ENCODE measurements at regions not wholly inside any gene's neighbourhood (a gene's known extent, or its start where the extent isn't known, plus 50 kb on each side); places are given as distances from the start of the nearest gene placed in this dataset.
"Not testable (repeated sequence)": the region's sequence is repeated elsewhere in the genome, so short reads cannot be mapped to it uniquely, and the experiment has no call there.

GRCh38 chr4:38430841-38431240 is 233.2 kb upstream of the KLF3 start:
- no peak for DNase-seq

DNA sequence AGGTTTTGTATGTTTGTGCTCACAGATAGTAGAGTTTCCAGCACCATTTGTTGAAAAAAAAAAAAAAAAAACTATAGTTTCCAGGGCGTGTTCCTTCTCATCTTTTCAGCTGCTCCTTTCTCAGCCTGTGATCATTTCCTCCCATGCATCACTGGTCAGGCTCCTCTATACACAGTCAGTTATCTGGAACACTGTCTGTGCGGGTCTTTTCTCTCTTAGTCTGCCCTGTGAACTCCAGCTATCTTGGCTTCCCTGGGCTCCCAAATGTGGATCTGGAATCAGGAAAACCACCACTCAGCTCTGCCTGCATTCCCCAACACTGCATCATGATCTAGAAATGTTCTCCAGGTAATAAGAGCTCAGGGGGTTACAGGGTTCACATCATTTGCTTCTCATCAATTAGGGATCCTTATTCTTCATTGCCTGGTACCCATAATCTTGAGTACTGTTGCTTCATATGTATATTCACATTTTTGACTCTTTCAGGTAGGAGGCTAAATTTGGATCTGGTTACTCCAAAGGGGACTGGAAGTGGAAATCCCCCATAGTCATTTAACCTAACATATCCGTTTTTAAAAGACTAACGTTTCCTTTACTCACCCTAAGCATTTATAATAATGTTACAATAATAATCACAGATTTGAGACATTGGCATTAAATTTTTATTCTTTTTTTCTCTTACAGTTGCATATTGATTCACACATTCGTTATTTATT is 221.8 kb upstream of the KLF3 start:
- DNase-seq, result no peak

- no peak for DNase-seq
Observed at GRCh38 chr4:38449506-38450174, 214.4 kb upstream of the KLF3 start.

DNA sequence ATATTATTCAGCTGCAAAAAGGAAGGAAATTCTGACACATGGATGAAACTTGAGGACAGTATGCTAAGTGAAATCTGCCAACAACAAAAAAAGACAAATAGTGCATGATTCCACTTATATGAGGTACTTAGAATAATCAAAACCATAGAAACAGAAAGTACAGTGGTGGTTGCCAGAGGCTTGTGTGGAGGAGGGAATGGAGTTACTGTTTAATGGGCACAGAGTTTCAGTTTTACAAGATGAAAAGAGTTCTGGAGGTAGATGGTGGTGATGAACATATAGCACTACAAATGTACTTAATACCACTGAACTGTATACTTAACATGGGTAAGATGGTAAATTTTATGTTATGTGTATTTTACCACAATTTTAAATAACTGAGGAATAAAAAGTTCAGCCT is 212.0 kb upstream of the KLF3 start:
- no peak for DNase-seq

- no peak for DNase-seq
Observed at GRCh38 chr4:38452542-38452941, 211.5 kb upstream of the KLF3 start.

DNA sequence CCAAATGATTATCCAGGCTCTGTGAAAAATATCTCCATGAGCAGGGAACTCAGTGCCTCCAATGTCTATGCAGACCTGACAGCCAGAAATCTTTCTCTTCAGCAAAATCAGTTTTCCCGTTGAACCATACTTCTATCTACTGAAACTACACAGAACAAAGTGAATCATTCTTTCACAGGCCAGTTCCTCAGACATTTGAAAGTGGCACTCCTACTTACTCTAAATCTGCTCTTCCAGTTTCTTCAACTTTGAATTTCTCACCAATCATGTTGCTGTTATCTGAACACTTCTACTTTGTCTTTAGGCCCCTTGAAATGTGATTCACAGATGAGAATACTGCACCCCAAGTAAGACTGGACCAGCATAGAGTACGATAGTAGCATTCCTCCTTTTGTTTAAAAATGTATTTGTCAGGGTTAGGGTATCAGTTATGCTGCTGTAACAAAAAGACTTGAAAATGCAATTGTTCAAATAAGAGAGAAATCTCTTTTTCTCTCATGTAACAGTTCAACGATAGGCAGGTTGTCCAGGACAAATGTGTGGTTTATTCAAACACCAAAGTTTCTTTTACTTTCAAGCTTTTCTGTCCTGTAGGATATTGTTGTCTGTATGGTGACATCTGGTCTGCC is 210.6 kb upstream of the KLF3 start:
- DNase-seq, result no peak

- DNase-seq, result no peak
Observed at GRCh38 chr4:38454284-38454683, 209.7 kb upstream of the KLF3 start.

DNA sequence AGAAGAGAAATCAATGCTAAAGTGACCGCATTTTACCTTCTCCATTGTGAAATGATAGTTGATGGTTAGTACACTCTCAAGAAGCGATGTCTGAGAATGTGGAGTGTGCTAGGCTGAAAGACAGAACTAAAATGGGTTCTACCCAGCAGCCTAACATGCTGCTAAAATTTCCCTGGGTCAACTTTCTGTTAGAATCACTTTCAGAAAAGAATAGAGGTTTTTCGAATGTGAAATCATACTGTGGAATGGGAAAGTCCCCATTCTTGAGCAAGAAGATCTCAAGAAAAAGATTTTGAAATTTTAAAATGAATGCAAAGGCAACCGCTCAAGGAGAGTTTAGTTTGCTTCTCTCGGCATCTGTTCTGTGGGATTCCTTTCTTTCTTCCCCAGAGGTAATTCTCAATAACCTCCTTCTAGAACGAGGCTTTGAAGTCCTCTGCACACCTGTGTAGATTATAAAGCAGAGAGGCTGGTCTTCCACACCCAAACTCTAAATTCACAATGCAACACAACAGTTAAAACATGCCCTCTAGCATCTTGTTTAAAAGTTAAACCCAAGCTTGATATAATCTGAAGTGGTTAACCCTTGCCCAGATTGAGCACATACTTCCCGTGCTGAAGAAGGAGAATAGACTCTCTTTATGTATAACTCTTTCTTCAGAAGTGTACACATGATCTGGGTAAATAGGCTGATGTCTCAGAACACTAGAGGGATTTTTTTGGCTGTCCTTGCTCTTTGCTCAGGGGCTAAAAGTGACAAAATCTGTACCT is 208.7 kb upstream of the KLF3 start:
- DNase-seq, result no peak

GRCh38 chr4:38456096-38456495 is 207.9 kb upstream of the KLF3 start:
- no peak for DNase-seq

- no peak for DNase-seq
Observed at GRCh38 chr4:38461342-38461741, 202.7 kb upstream of the KLF3 start.

GRCh38 chr4:38462367-38463055 is 201.5 kb upstream of the KLF3 start:
- DNase-seq, result no peak

DNA sequence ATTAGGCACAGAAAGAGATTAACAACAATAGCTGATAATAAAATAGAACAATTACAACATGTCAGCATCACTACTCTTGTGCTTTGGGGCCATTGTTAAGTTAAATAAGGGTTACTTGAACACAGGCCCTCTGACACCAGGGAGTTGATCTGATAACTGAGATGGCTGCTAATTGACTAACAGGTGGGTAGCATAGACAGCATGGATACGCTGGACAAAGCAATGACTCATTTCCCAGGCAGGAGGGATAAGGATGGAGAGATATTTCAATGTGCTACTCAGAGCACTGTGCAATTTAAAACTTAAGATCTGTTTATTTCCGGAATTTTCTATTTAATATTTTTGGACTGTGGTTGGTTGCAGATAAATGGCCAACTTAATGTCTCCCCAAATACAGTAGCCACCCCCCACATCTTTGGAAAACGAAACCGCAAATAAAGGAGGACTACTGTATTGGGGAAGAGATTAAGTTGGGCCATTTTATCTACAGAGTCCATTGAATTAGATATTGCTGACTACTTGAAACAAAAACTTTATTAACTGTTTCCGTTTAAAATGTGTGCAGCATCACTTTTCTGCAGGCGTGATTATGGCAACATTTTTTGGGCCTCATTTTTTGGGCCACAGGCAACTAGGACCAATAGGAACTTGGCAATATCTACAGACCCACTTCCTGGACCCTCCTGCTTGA is 200.6 kb upstream of the KLF3 start:
- no peak for DNase-seq

DNA sequence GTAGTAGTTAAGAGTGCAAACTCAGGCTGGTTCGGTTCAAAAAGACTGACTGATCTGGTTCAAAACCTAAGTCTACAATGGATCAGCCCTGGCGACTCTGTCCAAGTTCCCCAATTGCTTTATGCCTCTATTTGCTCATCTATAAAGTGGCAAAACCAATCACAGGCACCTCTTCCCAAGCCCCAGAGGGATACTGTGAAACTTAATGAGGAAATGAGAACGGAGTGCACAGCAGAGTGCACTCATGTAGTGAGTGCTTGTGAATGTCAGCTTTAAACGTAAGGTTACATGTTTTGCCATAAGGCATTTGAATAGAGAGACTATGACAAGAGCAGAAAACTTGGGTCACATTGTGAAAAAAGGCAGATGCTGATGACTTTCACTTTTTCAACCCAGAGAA is 199.7 kb upstream of the KLF3 start:
- no peak for DNase-seq

DNA sequence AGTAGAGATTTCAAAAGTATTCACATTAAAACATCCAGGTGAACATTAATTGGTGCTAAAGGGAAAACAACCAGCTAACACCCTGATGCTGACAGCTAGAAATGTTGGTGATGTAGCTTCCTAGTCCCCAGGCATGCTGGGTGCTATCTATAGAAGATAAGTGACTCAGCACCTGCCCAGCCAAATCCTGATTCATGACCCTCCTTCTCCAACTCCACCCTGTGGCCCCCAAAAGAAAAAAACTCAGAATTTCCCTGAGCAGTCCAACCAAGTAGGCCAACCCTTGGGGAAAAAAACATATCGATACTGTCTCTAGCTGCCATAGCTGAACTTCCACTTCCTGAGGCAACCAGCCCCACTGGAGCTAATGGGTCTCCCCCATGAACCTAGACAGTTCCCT is 197.6 kb upstream of the KLF3 start:
- no peak for DNase-seq

DNA sequence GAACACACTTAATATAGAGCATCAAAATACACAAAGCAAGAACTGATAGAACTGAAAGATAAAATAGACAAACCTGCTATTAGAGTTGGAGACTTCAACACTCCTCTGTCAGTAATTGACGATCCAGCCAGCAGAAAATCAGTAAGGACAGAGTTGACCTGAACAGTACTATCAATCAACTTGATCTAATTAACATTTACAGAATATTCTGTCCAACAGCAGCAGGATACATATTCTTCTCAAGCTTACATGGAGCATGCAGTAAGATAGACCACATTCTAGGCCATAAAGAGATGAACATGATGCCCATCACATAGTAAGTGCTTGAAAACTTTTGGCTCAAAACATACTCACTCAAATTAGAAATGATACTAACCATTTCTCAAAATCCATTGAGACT is 196.7 kb upstream of the KLF3 start:
- no peak for DNase-seq

GRCh38 chr4:38468339-38468866 is 195.6 kb upstream of the KLF3 start:
- no peak for DNase-seq

DNA sequence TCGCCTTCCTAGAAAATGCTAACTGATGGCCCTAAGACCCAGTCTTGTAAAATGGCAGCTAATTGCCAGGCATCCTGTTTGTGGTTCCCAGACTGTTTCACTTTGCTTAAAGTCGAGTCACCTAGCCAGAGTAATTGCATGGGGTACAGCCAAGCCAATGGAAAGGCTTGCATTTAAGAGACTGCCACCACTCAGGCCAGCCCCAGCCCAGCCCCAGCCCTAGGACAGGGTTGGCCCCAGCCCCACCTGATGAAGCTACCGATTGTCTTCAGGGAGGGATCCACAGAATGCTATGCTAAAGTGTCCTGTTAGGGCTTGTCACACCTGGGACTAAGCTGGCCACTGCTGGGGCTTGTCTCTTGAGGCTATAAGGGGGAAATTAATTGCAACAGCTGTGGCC is 194.6 kb upstream of the KLF3 start:
- no peak for DNase-seq

DNA sequence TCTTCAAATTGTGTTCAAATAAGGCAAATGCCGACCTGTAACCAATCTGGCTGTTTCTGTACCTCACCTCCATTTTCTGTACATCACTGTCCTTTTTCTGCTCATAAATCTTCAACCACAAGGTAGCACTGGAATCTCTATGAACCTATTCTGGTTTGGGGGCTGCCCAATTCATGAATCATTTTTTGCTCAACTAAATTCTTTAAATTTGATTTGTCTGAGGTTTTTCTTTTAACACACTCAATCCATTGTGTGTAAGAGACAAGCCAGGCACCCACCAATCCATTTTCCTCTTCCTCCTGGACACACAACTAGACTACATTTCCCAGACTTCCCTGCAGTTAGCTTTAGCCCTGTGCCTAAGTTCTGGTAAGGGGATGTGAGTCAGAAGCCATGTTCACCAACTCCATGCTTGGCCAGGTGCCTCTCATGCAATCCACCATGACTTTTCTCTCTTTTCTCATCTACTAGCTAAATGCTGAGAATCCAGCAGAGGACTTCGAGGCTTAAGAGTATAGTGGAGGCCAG is 193.2 kb upstream of the KLF3 start:
- no peak for DNase-seq

GRCh38 chr4:38482696-38483095 is 181.3 kb upstream of the KLF3 start:
- no peak for DNase-seq

DNA sequence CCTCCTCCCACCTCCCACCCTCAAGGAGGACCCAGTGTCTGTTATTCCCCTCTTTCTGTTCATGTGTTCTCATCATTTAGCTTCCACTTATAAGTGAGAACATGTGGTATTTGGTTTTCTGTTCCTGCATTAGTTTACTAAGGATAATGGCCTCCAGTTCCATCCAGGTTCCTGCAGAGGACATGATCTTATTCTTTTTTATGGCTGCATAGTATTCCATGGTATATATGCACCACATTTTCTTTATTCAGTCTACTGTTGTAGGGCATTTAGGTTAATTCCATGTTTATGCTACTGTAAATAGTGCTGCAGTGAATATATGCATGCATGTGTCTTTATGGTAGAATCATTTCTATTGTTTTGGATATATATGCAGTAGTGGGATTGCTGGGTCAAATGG is 180.4 kb upstream of the KLF3 start:
- DNase-seq, result not testable (repeated sequence)

GRCh38 chr4:38489011-38489861 is 174.8 kb upstream of the KLF3 start:
- peak; percentile 92 for DNase-seq
